WTC11 (cell line): ENCODE measurements at regions not wholly inside any gene's neighbourhood (a gene's known extent, or its start where the extent isn't known, plus 50 kb on each side); places are given as distances from the start of the nearest gene placed in this dataset.

Source experiments
- ATAC-seq: fragments of 200-7000 bp; cut with Tn5 transposase; 2 replicates; pipeline ENCODE4 v1.10.0; 2021; ENCODE audit warnings: mild to moderate bottlenecking, moderate library complexity
- CTCF ChIA-PET: fragments of 300-600 bp; sonication (Branson Sonifier 250); formaldehyde crosslinking; loops from one replicate; lab custom pipeline; 2021; ENCODE audit warnings: antibody characterized with exemption; lab: Charles Lee
- POLR2A ChIA-PET: fragments of 350-600 bp; sonication (Branson Sonifier 250); formaldehyde crosslinking; loops from one replicate; lab custom pipeline; 2021; ENCODE audit warnings: antibody characterized with exemption; lab: Charles Lee
- DNase-seq: peaks from one replicate; pipeline ENCODE4 v3.0.0; 2021; ENCODE audit warnings: low spot score
- H3K27ac Mint-ChIP-seq: 2 replicates; pipeline ENCODE4 v1.8.0; 2021; ENCODE audit warnings: mixed read lengths
- H3K27me3 Mint-ChIP-seq: 2 replicates; pipeline ENCODE4 v1.8.0; 2021; ENCODE audit warnings: low read depth, mild to moderate bottlenecking, moderate library complexity, mixed read lengths
- H3K36me3 Mint-ChIP-seq: 2 replicates; pipeline ENCODE4 v1.8.0; 2021; ENCODE audit warnings: mixed read lengths
- H3K4me1 Mint-ChIP-seq: 2 replicates; pipeline ENCODE4 v1.8.0; 2022; ENCODE audit warnings: mixed read lengths
- H3K4me3 Mint-ChIP-seq: 2 replicates; pipeline ENCODE4 v1.8.0; 2021; ENCODE audit warnings: mild to moderate bottlenecking, moderate library complexity, mixed read lengths
- H3K9me3 Mint-ChIP-seq: 2 replicates; pipeline ENCODE4 v1.8.0; 2021; ENCODE audit warnings: mixed read lengths
- ATF1 ChIP-seq: sonication (generic); formaldehyde crosslinking; IDR thresholded peaks from 2 replicates; pipeline ENCODE4 v1.8.1; 2023; ENCODE audit warnings: mild to moderate bottlenecking, moderate library complexity, missing genetic modification reagents
- ATF3 ChIP-seq: sonication (generic); formaldehyde crosslinking; conservative IDR thresholded peaks from 2 replicates; pipeline ENCODE4 v1.8.1; 2022; ENCODE audit warnings: mild to moderate bottlenecking, missing genetic modification reagents
- ATF6 ChIP-seq: sonication (generic); formaldehyde crosslinking; IDR thresholded peaks from 2 replicates; pipeline ENCODE4 v1.8.1; 2023; ENCODE audit warnings: mild to moderate bottlenecking, missing genetic modification reagents
- FOXJ3 ChIP-seq: sonication (generic); formaldehyde crosslinking; IDR thresholded peaks from 2 replicates; pipeline ENCODE4 v1.9.0; 2021; ENCODE audit warnings: missing genetic modification reagents, mild to moderate bottlenecking, borderline replicate concordance
- GABPB1 ChIP-seq: sonication (generic); formaldehyde crosslinking; IDR thresholded peaks from 2 replicates; pipeline ENCODE4 v1.8.1; 2023; ENCODE audit warnings: mild to moderate bottlenecking, missing genetic modification reagents
- IRF1 ChIP-seq: sonication (generic); formaldehyde crosslinking; IDR thresholded peaks from 2 replicates; pipeline ENCODE4 v1.8.0; 2023; ENCODE audit warnings: missing genetic modification reagents
- IRF2 ChIP-seq: sonication (generic); formaldehyde crosslinking; IDR thresholded peaks from 2 replicates; pipeline ENCODE4 v1.8.0; 2022; ENCODE audit warnings: low read depth, missing genetic modification reagents, borderline replicate concordance
- JAZF1 ChIP-seq: fragments of 250-450 bp; sonication (Bioruptor Pico); IDR thresholded peaks from 2 replicates; pipeline ENCODE4 v1.9.0; 2021; ENCODE audit warnings: moderate library complexity, mild to moderate bottlenecking, inconsistent platforms
- KAT7 ChIP-seq: sonication (generic); formaldehyde crosslinking; IDR thresholded peaks from 2 replicates; pipeline ENCODE4 v1.8.1; 2023; ENCODE audit warnings: missing genetic modification reagents, mild to moderate bottlenecking, borderline replicate concordance
- MLX ChIP-seq: sonication (generic); formaldehyde crosslinking; IDR thresholded peaks from 2 replicates; pipeline ENCODE4 v1.8.1; 2023; ENCODE audit warnings: mild to moderate bottlenecking, missing genetic modification reagents, moderate library complexity
- MYBL2 ChIP-seq: sonication (generic); formaldehyde crosslinking; IDR thresholded peaks from 2 replicates; pipeline ENCODE4 v1.8.1; 2023; ENCODE audit warnings: mild to moderate bottlenecking, moderate library complexity, missing genetic modification reagents
- NR1H2 ChIP-seq: sonication (generic); formaldehyde crosslinking; IDR thresholded peaks from 2 replicates; pipeline ENCODE4 v1.9.0; 2021; ENCODE audit warnings: mild to moderate bottlenecking, moderate library complexity, missing genetic modification reagents
- NR3C1 ChIP-seq: sonication (generic); formaldehyde crosslinking; conservative IDR thresholded peaks from 2 replicates; pipeline ENCODE4 v1.8.1; 2023; ENCODE audit warnings: low read depth, mild to moderate bottlenecking, missing genetic modification reagents
- PREB ChIP-seq: sonication (generic); formaldehyde crosslinking; IDR thresholded peaks from 2 replicates; pipeline ENCODE4 v1.8.1; 2022; ENCODE audit warnings: mild to moderate bottlenecking, missing genetic modification reagents, moderate library complexity, borderline replicate concordance
- PRRX2 ChIP-seq: fragments of 250-450 bp; sonication (Bioruptor Pico); IDR thresholded peaks from 2 replicates; pipeline ENCODE4 v1.8.0; 2021; ENCODE audit warnings: mild to moderate bottlenecking
- RELA ChIP-seq: sonication (generic); formaldehyde crosslinking; IDR thresholded peaks from 2 replicates; pipeline ENCODE4 v1.8.1; 2022; ENCODE audit warnings: missing genetic modification reagents, mild to moderate bottlenecking, borderline replicate concordance
- SOX15 ChIP-seq: fragments of 250-450 bp; sonication (Bioruptor Pico); IDR thresholded peaks from 2 replicates; pipeline ENCODE4 v1.9.0; 2021; ENCODE audit warnings: mild to moderate bottlenecking
- USF1 ChIP-seq: sonication (generic); formaldehyde crosslinking; IDR thresholded peaks from 2 replicates; pipeline ENCODE4 v1.8.0; 2022; ENCODE audit warnings: mild to moderate bottlenecking, missing genetic modification reagents
- USF2 ChIP-seq: sonication (generic); formaldehyde crosslinking; IDR thresholded peaks from 2 replicates; pipeline ENCODE4 v1.8.1; 2023; ENCODE audit warnings: mild to moderate bottlenecking, missing genetic modification reagents, moderate library complexity
- ZBTB21 ChIP-seq: sonication (generic); formaldehyde crosslinking; IDR thresholded peaks from 2 replicates; pipeline ENCODE4 v1.8.1; 2023; ENCODE audit warnings: mild to moderate bottlenecking, missing genetic modification reagents, borderline replicate concordance
- ZNF138 ChIP-seq: sonication (generic); formaldehyde crosslinking; conservative IDR thresholded peaks from 2 replicates; pipeline ENCODE4 v1.8.1; 2022; ENCODE audit warnings: mild to moderate bottlenecking, moderate library complexity, missing genetic modification reagents
- ZNF232 ChIP-seq: sonication (generic); formaldehyde crosslinking; IDR thresholded peaks from 2 replicates; pipeline ENCODE4 v1.8.0; 2022; ENCODE audit warnings: mild to moderate bottlenecking, missing genetic modification reagents
- ZNF416 ChIP-seq: fragments of 250-450 bp; sonication (Bioruptor Pico); IDR thresholded peaks from 2 replicates; pipeline ENCODE4 v1.9.0; 2021; ENCODE audit warnings: mild to moderate bottlenecking, inconsistent platforms
- ZNF423 ChIP-seq: fragments of 250-450 bp; sonication (Bioruptor Pico); IDR thresholded peaks from 2 replicates; pipeline ENCODE4 v2.1.2; 2022; ENCODE audit warnings: mild to moderate bottlenecking, moderate library complexity

- TF ChIP-seq ZNF232 (CRISPR knock-in tag) = no peak
These were observed 184.5 kb upstream of the CHRNA7 start (continued) for GRCh38 chr15:31845791-31846190.

- ChIA-PET CTCF (interaction anchor here (1.1 kb wide), 1 partner anchor 20 kb away, joined by 3 read pairs; no protein-coding TSS in a partner anchor), POLR2A (no interaction called here)
- DNase-seq = no peak
- Mint-ChIP-seq H3K36me3 (peaks cover 5% of the 10 kb centered on the region; the same call in 1 of the 2 replicates), H3K4me3 (no peak overlapping the region), H3K27me3 (no peaks in the 10 kb centered on the region; the same call in 1 of the 2 replicates), H3K27ac (no peak overlapping the region), H3K9me3 (peaks cover 24% of the 10 kb centered on the region), H3K4me1 (no peaks in the 10 kb centered on the region)
- TF ChIP-seq ZBTB21 (CRISPR knock-in tag) = no peak
- TF ChIP-seq USF1 (CRISPR knock-in tag) = no peak
- TF ChIP-seq NR3C1 (CRISPR knock-in tag) = no peak
- TF ChIP-seq SOX15 = no peak
- TF ChIP-seq JAZF1 (CRISPR knock-in tag) = no peak
- TF ChIP-seq ZNF138 = no peak
- ATAC-seq = no peak
These were observed 182.4 kb upstream of the CHRNA7 start for GRCh38 chr15:31847961-31848360.

- H3K4me1 Mint-ChIP-seq = no peaks in the 10 kb centered on the region
- no peak for DNase-seq
- TF ChIP-seq NR1H2 (CRISPR knock-in tag) = no peak
- TF ChIP-seq MYBL2 = no peak
- TF ChIP-seq ATF6 = no peak
- TF ChIP-seq RELA (CRISPR knock-in tag) = no peak
- TF ChIP-seq GABPB1 (CRISPR knock-in tag) = no peak
- no peak for TF ChIP-seq ATF1
- no peak for TF ChIP-seq ZNF423 (CRISPR knock-in tag)
- no peak for TF ChIP-seq IRF2
- TF ChIP-seq KAT7 (CRISPR knock-in tag) = no peak
- TF ChIP-seq, all 79 proteins: peak for 0
- CTCF ChIA-PET = interaction anchor here (1.1 kb wide), 1 partner anchor 19 kb away, joined by 3 read pairs; no protein-coding TSS in a partner anchor
- Mint-ChIP-seq H3K27me3 (no peaks in the 10 kb centered on the region; the same call in 1 of the 2 replicates), H3K27ac (no peak overlapping the region), H3K36me3 (peaks cover 5% of the 10 kb centered on the region; the same call in 1 of the 2 replicates), H3K9me3 (peaks cover 24% of the 10 kb centered on the region), H3K4me3 (no peak overlapping the region)
- ATAC-seq = no peak
- POLR2A ChIA-PET = no interaction called here
These were observed 181.7 kb upstream of the CHRNA7 start for GRCh38 chr15:31848621-31849020.

GRCh38 chr15:31852933-31853799 lies 177.1 kb upstream of the CHRNA7 start:
- Mint-ChIP-seq H3K27me3 (no peaks in the 10 kb centered on the region; the same call in 1 of the 2 replicates), H3K4me3 (no peak overlapping the region), H3K36me3 (peaks cover 5% of the 10 kb centered on the region; the same call in 1 of the 2 replicates), H3K27ac (no peak overlapping the region), H3K4me1 (peaks cover 17% of the 10 kb centered on the region), H3K9me3 (peaks cover 38% of the 10 kb centered on the region)
- DNase-seq = no peak
- no peak for ATAC-seq
- ChIA-PET POLR2A (no interaction called here), CTCF (no interaction called here)
- no peak for TF ChIP-seq GABPB1 (CRISPR knock-in tag)
- TF ChIP-seq FOXJ3 = no peak
- TF ChIP-seq ATF3 (CRISPR knock-in tag) = no peak
- TF ChIP-seq KAT7 (CRISPR knock-in tag) = no peak
- no peak for TF ChIP-seq PRRX2
- no peak for TF ChIP-seq ZNF232 (CRISPR knock-in tag)
- no peak for TF ChIP-seq ZNF416 (CRISPR knock-in tag)
- no peak for TF ChIP-seq NR1H2 (CRISPR knock-in tag)
- TF ChIP-seq ZNF138 = no peak
- TF ChIP-seq USF2 (CRISPR knock-in tag) = no peak
- no peak for TF ChIP-seq IRF1 (CRISPR knock-in tag)
- TF ChIP-seq MLX = no peak
- TF ChIP-seq PREB (CRISPR knock-in tag) = no peak
